IMR-90 (cell line): ENCODE measurements at regions not wholly inside any gene's neighbourhood (a gene's known extent, or its start where the extent isn't known, plus 50 kb on each side); places are given as distances from the start of the nearest gene placed in this dataset.
"Not testable (repeated sequence)": the region's sequence is repeated elsewhere in the genome, so short reads cannot be mapped to it uniquely, and the experiment has no call there.

ENCODE experiments used
- POLR2A ChIP-seq: IDR thresholded peaks from 2 replicates; pipeline ENCODE4 v1.6.1; 2012; ENCODE audit warnings: mild to moderate bottlenecking, low read depth, low read length
- RAD21 ChIP-seq: IDR thresholded peaks from 2 replicates; pipeline ENCODE4 v1.6.1; 2012; ENCODE audit warnings: low read length, improper control_type of control experiment
- RCOR1 ChIP-seq: IDR thresholded peaks from 2 replicates; pipeline ENCODE4 v1.6.1; 2012; ENCODE audit warnings: mild to moderate bottlenecking, low read length, improper control_type of control experiment; ENCODE audit not compliant: insufficient replicate concordance
- RFX5 ChIP-seq: IDR thresholded peaks from 2 replicates; pipeline ENCODE4 v1.8.0; 2012; ENCODE audit warnings: low read depth, mild to moderate bottlenecking, low read length, moderate library complexity

GRCh38 chr3:6769532-6770396 is 91.2 kb upstream of the GRM7 start:
- not testable (repeated sequence) for TF ChIP-seq RFX5, POLR2A, RAD21, RCOR1
